ENCODE measurements at regions not wholly inside any gene's neighbourhood (a gene's known extent, or its start where the extent isn't known, plus 50 kb on each side); places are given as distances from the start of the nearest gene placed in this dataset.

DNA sequence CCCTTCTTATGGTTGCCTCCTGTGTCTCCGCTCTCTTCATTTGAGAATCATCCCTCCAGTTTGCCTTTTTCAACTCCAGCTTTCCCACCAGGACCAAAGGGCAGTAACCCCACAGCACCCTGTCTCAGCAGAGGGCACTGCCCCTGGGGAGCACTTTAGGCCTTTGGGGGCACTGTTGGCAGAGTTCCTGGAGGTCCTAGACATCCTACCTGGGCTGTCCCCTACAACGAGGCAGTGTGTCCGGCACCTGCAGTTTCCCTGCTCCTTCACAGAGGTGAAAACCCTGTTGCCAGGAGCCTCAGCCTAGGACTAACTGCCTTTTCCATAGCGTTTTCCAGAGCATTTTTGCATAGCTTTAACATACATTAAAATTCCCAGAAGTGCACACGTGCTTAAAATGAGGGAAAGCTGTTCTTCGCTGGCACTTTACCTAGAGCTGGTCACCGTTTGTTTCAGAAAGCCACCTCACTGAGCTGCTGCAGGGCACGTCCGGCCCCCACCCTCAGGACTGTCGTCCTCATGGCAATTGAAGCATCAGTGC is 234.9 kb downstream of the TEX29 start:
- Histone ChIP-seq H3K4me1 (ENCODE audit: control insufficient read depth, extremely low read depth, insufficient read depth, low read length) (no peaks in the 10 kb centered on the region), H4K20me1 (ENCODE audit: control insufficient read depth, extremely low read depth, insufficient read depth, low read length) (no peaks in the 10 kb centered on the region), H2AFZ (ENCODE audit: control insufficient read depth, low read length) (no peak overlapping the region), H3K36me3 (ENCODE audit: control insufficient read depth in 2 of 2, extremely low read depth in 1 of 2, insufficient read depth in 2 of 2, low read length in 2 of 2) (no peaks in the 10 kb centered on the region), H3K4me3 (ENCODE audit: control insufficient read depth in 2 of 3, extremely low read depth in 1 of 3, insufficient read depth in 2 of 3, low read depth in 1 of 3, low read length in 3 of 3) (no peak overlapping the region), H3K9me1 (ENCODE audit: control insufficient read depth, extremely low read depth, insufficient read depth, low read length) (no peaks in the 10 kb centered on the region), H3K4me2 (ENCODE audit: control insufficient read depth, extremely low read depth, insufficient read depth, low read depth, low read length) (no peak overlapping the region), H3K9ac (ENCODE audit: control insufficient read depth, extremely low read depth, insufficient read depth, low read length) (no peak overlapping the region), H3K9me3 (ENCODE audit: control insufficient read depth, low read depth, low read length) (peaks cover 3% of the 10 kb centered on the region), H3K27me3 (ENCODE audit: control insufficient read depth, extremely low read depth, insufficient read depth, low read length) (no peaks in the 10 kb centered on the region), H3K79me2 (ENCODE audit: control insufficient read depth, insufficient read depth, low read length) (no peaks in the 10 kb centered on the region), H3K27ac (ENCODE audit: control insufficient read depth, insufficient read depth, low read length) (no peak overlapping the region)
- dilution Hi-C loops (cut with MboI; ENCODE audit: extremely low pct_ligation_motif_present, low sequenced_read_pairs), result no loop called here
- DNase-seq (ENCODE audit: low read depth, low spot score) (no peak), FAIRE-seq (no peak)
- TF ChIP-seq EZH2 (IDR thresholded peaks at IDR 0.05; ENCODE audit: low read length) (no peak), CTCF (optimal IDR thresholded peaks at IDR 0.05 in 1 of 3, IDR thresholded peaks at IDR 0.05 in 1 of 3, conservative IDR thresholded peaks at IDR 0.05 in 1 of 3; ENCODE audit: extremely low read depth in 1 of 3, insufficient read depth in 2 of 3, low read length in 3 of 3) (no peak)

DNA sequence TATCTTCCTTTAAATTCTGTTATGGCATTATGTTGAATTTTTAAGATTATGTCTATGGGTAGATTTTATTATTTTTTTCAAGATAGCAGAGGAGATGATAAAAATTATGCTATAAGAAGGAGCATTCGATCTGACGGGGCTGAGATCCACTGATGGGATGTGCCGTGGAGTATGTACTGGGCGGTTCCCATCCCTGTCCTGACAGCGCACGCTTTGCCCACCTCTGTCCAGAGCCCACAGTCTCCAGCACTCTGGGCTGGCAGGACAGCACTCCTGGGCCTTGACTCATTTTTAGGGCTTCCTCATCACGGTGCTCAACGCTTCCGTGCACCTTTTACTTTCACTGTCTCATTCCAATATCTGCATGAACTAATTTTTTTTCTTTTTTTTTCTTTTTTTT is 235.5 kb downstream of the TEX29 start:
- dilution Hi-C loops (cut with MboI; ENCODE audit: extremely low pct_ligation_motif_present, low sequenced_read_pairs), result no loop called here
- Histone ChIP-seq H3K9ac (ENCODE audit: control insufficient read depth, extremely low read depth, insufficient read depth, low read length) (no peak overlapping the region), H3K4me1 (ENCODE audit: control insufficient read depth, extremely low read depth, insufficient read depth, low read length) (no peaks in the 10 kb centered on the region), H3K27me3 (ENCODE audit: control insufficient read depth, extremely low read depth, insufficient read depth, low read length) (no peaks in the 10 kb centered on the region), H2AFZ (ENCODE audit: control insufficient read depth, low read length) (no peak overlapping the region), H4K20me1 (ENCODE audit: control insufficient read depth, extremely low read depth, insufficient read depth, low read length) (no peaks in the 10 kb centered on the region), H3K4me3 (ENCODE audit: control insufficient read depth in 2 of 3, extremely low read depth in 1 of 3, insufficient read depth in 2 of 3, low read depth in 1 of 3, low read length in 3 of 3) (no peak overlapping the region), H3K36me3 (ENCODE audit: control insufficient read depth in 2 of 2, extremely low read depth in 1 of 2, insufficient read depth in 2 of 2, low read length in 2 of 2) (no peaks in the 10 kb centered on the region), H3K79me2 (ENCODE audit: control insufficient read depth, insufficient read depth, low read length) (no peaks in the 10 kb centered on the region), H3K27ac (ENCODE audit: control insufficient read depth, insufficient read depth, low read length) (no peak overlapping the region), H3K9me1 (ENCODE audit: control insufficient read depth, extremely low read depth, insufficient read depth, low read length) (no peaks in the 10 kb centered on the region), H3K4me2 (ENCODE audit: control insufficient read depth, extremely low read depth, insufficient read depth, low read depth, low read length) (no peak overlapping the region), H3K9me3 (ENCODE audit: control insufficient read depth, low read depth, low read length) (peaks cover 3% of the 10 kb centered on the region)
- FAIRE-seq (no peak), DNase-seq (ENCODE audit: low read depth, low spot score) (no peak)
- no peak for TF ChIP-seq CTCF (optimal IDR thresholded peaks at IDR 0.05 in 1 of 3, IDR thresholded peaks at IDR 0.05 in 1 of 3, conservative IDR thresholded peaks at IDR 0.05 in 1 of 3; ENCODE audit: extremely low read depth in 1 of 3, insufficient read depth in 2 of 3, low read length in 3 of 3)
- TF ChIP-seq EZH2 (IDR thresholded peaks at IDR 0.05; ENCODE audit: low read length), result no peak

Measured in keratinocyte (primary cell).